HG03159 (cell line): ENCODE measurements at regions not wholly inside any gene's neighbourhood (a gene's known extent, or its start where the extent isn't known, plus 50 kb on each side); places are given as distances from the start of the nearest gene placed in this dataset.

Experiments used
- ATAC-seq: cut with Tn5 transposase; IDR thresholded peaks from one replicate; pipeline ENCODE4 v1.9.1; 2021; ENCODE audit warnings: mild to moderate bottlenecking, moderate library complexity; ENCODE audit not compliant: unreplicated experiment

DNA sequence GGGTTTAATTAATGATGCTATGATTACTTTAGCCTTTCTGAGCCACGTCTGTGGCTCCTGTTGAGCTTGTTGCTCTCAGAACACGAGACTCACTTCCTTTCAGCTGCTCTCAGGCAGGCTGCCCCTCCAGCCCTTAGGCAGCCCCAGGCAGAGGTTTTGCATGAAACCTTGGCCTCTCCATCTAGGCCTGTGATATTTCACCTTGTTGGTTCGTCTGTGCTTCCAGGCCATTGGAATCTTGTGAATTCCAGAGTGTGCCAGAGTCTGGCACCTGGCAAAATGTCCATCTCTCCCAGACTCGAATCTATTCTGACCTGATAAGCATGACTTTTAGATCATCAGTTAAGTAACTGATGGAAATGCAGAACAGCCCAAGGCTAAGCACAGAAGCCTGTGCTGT, 254.1 kb downstream of the LOXHD1 start:
- ATAC-seq: no peak

DNA sequence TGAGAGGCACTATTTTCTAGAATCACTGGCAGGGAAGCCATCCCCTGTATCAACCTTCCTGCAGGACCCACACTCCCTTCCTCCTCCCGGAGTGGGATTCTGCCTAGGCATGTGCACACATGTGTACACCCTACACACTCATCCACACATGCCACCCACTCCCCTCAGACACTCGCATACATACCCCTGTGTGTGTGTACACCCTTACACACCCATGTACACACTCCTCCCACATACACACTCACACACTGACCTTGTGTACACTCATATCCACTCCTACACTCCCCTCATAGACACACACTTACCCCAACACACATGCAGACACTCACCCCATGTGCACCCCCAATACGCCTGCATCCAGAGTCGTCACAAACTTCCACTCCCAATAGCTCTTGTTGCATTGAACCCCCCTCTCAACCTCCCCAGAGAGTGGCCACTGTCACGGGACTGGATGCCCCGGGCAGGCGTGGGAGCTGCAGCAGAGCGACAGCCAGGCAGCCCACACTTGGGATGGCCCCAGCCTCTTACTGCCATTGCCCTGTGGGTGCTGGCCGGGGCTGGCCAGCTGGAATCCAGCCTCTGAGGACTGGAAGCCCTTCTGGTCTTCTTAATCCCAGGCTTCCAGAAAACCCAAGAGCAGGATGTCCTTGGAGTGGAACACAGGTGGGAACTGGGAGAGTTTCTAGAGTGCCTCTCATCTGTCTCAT, 251.0 kb downstream of the LOXHD1 start:
- no peak for ATAC-seq

DNA sequence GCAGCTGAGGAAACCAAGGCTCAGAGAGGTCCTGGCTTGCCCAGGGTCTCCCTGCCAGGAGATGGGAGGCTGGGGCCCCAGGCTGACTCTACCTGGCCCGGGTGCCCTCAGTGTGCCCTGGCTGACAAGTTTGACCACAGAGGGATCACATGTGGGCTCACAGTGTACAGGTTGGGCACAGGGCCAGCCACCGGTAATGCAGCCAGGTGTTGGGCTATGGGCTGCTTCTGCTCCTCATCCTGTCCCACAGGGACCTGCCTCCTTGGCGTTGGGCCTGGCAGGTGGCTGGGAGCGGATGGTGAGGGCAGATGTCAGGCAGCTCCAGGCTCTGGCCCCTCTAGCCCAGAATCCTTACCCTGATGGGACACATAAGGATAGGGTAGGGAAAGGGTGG, 250.5 kb downstream of the LOXHD1 start:
- no peak for ATAC-seq

DNA sequence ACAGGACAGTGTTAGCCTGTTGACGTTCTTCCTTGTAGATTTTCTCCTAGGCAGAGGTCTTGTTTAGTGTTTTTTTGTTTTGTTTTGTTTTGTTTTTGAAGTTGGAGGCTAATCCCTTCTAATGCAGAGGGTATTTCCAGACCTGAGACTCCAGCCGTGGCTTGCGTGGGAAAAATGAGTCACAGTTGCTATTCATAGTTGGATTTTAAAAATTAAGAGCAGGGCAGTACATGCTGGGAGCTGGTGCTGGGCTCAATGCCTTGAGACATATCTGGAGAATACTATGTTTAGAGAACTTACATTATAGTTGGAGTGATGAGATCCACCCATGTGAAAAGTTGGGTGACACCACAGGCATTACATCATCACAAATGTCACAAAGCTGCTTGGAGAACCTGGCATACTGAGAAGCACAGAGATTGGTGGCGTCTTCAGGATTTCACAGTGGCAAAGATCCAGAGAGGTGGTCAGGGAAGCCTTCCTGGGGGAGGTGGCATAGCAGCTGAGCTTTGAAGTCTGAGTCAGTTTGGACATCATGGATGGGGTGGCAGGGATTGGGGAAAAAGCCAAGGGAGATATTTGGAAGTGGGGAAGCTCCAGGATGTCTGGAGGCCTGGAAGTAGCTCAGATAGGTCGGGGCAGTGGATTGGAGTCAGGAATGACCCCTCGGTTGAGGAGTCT, 249.4 kb downstream of the LOXHD1 start:
- ATAC-seq: no peak

DNA sequence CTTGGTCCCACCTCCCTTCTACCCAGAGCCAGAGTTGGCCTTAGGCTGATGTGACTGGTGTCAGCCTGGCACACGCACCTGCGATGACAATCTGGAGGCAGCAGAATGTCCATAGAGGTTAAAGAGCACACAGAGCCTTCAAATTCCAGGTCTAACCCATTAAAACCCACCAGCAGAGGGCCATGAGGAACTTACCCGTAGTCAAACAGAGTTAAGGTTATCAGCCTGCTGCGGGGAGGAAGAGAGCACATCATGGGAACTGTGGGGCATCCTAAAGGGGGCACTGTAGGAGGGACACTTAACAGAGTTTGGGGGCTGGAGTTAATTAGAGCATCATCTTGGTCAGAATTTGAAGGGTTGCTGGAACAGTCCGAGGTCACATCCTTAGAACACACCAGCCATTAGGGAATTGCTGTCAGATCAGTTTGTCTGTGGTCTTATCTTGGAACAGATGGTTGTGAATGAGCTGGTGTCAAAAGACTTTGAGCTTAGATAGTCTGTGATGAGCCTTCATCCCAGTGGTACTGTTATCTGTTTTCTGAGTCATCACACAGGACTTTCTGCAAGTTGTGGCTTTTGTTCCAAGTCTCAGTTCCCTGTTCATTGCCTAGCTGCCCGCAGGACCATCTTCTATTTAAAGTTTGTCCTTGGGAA, 248.6 kb downstream of the LOXHD1 start:
- ATAC-seq: no peak

DNA sequence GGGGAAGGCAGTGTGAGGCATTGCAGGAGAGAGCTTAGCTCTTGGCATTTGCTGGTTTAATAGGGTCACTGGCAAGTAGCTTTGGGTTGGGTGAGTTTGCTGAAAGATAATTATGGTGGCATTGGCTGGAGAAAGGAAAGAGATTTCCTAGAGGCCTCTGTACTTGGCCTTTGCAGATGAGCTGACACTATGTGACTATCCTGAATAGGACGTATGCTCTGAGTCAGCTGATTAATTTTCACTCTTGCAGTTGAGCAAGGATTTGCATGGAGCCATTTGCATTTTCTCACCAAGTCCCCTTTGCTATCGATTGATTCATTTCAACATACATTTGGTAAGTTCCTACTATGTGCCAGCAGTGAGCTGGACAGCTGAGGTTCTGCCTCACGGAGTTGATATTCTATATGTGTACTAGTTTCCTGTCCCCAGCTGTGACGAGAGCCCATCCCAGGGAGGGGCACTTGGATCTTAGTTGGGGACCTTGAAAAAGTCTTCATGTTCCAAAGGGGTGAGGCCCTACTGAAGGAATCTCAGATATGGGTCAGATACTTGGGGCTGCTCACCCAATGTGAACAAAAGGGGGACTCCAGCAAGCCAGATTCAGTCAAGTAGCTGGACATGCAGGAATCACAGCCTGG, 245.7 kb downstream of the LOXHD1 start:
- no peak for ATAC-seq

DNA sequence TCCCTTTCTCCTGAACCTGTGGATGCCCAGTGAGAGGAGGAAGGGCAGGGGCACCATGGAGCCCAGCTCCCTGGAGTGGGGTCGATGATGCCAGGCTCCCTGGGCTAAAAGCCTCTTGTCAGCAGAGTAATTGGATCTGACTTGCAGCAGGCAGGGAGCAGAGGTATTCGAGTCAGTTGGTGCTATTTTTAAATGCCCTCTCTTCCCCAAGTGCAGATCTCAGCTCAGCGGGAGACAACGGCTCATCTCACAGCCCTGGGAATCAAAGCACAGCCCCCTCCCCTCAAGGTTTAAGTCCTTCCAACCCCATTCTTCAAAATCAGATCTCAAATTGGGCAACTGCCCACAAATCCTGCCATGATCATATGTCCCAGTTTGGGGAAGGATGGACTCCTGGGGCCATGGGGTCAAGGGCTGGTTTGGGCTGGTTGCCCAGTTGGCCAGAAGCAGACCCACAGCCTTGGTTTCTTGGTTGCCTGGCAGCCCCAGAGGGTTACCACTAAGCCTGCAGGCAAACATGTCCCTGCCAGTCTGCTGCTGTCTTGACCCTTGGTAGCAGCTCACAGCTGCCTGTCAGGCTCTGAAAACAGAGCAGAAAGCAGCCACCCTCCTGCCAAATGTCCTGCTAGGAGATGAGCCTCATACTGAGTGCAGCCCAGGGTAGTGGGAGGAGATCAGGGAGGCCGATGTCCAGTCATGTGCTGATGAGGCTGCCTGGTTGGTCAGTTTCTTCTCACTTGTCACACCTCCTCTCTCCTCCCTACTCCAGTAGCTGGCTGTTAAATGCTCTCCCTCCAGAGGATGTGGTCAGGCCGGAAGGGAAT, 244.9 kb downstream of the LOXHD1 start:
- no peak for ATAC-seq

DNA sequence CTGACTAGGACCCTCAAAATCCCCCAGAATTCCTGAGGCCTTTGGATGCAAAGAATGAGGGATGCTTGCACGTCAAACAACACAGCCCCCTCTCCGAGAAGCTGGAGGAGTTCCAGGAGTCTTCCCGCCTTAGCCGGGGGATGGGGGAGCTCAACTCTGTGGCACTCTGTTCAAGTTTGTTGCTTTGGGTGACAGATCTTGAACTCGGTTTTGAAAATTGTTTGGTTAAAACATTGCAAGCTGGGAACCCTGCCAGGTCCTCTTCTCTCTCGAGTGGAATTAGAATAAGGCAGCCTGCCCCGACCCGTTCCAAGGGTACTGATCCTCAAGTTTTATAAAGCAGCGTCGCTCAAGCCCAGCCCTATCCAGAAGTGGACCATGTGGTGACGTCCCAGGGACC, 244.1 kb downstream of the LOXHD1 start:
- ATAC-seq: no peak

DNA sequence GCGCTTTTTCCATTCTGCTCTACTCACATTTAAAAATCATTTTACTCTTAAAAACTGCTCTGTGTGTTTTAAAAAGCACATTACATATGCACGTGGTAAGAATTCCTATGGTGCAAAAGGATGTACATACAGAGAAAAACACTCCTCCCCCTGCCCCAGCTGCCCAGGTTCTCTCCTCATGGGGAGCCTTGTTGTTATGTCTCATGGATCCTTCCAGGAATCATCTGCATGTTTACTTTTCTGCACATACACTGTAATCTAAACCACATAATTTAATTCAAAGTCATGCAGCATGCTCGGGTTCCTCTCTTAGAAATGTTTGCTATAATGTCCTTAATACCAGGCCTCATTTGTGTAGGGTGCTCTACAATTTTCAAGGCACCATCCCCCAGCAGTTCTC, 243.3 kb downstream of the LOXHD1 start:
- ATAC-seq: no peak

DNA sequence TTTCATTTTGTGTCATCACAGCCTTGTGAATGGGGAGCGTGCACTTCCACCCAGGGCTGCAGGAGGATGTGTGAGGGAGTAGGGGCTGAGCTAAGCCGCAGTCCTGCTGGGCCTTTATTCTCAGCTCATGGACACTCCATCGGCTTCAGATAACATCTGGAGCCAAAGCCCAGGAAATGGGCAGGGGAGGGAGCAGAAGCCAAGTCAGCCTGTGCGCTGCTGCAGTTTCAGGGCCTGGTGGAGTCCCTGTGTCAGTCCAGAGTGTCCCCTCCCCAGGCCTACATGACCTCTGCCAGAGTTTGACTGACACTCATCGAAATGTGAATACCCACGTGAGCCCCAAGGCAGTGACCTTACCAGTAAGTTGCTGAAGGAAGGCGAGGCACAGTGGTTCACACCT, 242.2 kb downstream of the LOXHD1 start:
- no peak for ATAC-seq

DNA sequence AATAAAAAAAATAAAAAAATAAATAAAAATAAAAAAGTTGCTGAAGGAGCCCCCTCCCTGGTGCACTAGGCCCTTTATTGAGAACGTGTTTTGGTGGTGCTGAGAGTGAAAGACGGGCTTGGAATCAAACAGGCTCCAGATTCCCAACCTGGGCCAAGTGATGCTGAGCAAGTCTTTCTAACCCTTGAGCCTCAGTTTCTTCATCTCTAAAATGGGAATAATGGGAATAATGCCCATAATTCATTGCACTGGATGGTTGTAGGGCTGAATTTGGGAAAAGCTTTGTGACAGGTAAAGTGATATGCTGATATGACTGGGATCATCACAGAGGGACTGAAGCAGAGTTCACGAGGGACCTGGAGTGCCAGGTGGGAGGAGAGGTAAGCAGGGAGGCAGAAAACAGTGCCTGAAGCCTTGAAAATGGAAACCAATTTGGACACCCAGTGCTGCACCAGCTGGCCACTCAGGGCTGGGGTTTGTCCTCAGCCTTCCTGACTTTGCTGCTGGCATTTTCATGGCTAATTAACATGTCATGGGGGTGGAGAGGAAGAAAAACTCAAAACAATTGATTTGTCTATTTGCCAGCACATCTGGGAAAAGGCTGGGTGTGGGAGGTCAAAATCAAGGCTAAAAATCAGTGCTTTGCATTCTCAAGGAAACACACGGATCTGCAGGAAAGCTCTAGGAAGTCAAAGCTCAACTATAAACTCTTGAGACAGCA, 241.3 kb downstream of the LOXHD1 start:
- ATAC-seq: no peak

DNA sequence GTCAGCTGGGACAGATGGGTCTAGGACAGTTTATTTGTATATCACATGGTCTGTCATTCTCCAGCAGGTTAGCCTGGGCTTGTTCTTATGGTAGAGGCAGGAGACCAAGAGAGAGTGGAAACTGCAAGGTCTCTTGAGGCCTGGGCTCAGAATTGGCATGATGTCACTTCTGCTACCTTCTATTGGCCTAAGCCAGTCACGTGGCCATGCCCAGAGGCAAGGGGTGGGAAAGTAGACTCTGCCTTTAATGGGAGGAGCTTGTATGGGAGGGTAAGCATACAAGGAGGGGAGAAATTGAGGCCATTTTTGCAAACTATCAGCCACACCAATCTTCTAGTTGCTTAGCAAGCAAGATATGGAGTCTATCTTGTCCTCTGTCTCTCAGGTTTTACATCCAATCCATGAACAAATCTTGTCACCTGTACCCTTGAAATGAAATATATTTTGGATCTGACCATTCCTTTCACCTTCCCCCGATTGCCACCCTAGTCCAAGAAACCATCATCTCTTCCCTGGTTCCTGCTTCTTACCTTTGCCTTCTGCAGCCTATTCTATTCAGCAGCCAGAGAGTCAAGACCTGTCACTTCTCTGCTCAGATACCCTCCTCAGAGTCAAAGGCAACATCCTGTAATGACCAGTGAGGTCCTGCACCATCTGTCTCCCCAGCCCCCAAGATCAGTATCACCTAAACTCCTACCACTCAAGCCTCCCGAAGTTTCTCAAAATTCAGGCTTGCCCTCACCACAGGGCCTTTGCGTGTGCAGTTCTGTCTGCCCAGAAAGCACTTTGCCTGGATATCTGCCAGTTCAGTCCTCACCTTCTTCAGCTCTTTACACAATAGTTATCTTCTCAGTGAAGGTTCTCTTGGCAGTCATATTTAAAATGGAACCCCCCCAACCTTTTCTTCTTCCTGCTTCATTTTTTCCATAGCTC, 240.0 kb downstream of the LOXHD1 start:
- no peak for ATAC-seq

DNA sequence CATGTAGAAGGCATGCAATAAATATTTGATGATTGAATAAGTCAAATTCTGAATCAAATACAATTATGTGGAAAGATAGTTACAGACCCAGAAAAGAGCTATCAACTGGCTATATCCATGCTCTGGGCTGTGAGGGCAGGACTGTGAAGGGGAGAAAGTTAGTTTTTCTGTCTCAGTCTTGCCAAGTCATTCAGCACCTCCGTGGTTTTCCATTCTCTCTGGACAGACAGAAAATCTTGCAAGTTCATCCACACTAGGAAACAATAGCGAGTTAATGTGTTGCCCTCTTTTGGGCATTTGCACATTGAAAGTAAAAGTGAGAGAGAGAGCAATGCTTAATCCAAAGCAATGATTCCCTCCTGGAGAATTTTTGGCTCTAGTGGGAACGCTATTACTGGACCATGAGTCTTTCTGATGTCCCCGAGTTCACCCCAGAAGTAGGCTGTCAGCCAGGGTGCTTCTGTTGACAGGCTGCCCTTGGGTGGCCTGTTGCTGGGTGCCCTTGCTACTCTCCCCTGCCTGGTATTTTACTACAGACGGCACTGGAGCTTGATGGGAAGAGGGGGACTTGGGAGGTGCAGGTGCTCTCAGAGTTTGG, 238.3 kb downstream of the LOXHD1 start:
- ATAC-seq: no peak

DNA sequence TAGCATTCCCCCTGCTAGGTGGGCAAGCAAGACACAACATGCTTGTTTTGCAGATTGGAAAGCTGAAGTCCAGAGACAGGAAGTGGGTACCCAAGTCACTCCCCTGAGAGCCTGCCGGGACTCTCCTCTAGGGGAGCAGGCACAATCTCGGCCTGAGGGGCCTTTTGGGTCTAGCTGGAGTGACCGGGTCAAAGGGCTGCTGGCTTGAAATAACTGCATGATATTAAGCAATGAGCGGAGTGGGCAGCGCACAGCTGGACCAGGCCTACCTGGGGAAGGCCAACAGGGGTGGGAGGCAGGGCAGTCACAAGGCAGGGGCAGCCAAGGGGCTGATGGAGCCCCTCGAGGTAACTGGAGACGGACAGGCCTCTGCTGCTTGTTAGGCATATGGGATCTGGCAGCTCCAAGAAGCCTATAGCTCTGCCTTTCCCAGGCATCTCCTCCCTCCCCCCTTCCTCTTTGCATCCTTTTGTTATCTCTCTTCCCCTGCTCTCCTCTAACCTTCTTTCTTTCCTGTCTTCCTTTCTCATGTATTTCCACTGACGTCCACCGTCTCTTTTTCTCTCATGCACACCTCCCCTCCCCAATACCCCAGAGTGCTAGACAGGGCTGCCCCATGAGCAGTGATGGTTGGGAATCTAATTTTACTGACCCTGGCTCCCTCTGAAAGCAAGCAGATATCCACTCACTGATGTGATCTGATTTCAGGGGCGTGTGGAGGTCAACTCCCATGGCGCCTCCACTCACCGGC, 237.5 kb downstream of the LOXHD1 start:
- ATAC-seq: no peak

DNA sequence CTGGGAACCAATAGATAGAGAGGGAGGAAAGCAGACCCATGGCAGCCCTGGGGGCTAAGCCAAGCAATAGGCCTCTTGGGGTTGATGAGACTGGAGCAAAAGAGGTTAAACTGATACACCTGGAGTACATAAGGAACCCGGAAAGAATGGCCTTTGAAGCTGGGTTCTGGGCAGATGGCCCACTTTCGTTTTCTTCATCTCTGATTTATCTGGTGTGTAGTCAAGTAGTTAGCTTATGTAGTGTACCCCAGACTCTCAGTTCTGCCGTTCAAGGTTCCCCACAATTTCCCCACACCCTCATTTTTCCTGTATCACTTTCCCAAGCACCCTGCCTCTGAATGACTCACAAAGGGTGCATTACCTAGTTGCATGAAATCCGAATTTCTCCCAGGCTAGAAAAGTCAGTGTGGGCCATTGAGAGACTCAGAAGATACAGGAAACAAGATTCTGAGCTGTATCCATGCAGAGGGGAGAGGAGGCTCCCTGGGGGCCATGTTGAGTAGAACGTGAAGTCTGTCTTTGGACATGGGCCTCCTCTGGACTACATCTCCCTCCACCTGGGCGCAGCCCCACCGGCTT, 235.0 kb downstream of the LOXHD1 start:
- ATAC-seq: no peak

DNA sequence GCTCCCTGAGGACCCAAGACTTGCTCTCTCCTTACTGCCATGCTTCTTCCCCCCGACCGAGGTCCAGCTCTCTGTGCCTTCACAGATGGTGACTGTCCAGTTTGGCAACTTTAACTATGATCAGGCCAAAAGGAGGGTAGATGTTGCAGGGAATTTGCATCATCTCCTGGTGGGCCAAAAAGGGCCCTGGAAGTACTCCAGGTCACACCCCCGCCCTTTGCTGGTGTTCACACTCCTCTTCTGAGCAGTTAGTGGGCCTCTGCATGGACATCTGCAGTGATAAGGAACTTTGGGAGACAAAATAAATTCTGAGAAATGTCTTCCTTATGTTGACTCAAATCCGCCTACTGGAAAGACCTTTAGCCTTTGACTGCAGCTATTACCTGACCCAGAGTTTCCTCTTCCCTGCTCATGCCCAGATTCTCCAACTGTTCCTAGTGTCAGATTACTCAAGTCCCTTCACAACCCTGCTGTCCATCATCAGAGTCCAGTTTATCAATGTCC, 234.4 kb downstream of the LOXHD1 start:
- no peak for ATAC-seq

DNA sequence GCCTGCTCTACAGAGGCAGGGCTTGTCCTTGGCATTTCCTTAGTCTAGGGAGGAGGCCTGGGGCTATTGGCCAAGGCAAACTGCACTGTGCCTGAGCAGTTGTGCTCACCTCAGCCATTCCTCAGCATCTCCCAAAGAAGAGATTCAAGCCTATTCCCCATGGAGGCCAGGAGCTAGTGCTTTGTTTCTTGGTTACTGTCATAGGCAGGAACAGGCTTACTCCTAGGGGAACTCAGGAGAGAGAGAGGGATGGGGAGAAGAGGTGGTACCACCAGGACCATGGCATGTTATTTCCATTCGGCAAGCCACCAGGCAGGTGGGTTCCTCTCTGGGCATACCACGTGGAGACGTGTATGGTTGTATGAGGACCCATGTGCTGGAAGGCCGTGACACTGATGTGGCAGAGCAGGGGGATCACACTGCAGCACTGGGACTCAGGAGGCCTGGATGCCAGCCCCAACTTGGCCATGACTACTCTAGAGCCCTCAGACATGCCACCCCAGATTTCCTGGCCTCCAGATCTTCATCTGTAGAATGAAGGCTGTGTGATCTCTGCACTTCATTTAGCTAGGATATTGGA, 233.7 kb downstream of the LOXHD1 start:
- ATAC-seq: no peak
